HG02885 (cell line): ENCODE measurements at regions not wholly inside any gene's neighbourhood (a gene's known extent, or its start where the extent isn't known, plus 50 kb on each side); places are given as distances from the start of the nearest gene placed in this dataset.

Experiments used
- ATAC-seq: cut with Tn5 transposase; IDR thresholded peaks from one replicate; pipeline ENCODE4 v1.9.1; 2021; ENCODE audit warnings: mild to moderate bottlenecking; ENCODE audit not compliant: unreplicated experiment, poor library complexity

DNA sequence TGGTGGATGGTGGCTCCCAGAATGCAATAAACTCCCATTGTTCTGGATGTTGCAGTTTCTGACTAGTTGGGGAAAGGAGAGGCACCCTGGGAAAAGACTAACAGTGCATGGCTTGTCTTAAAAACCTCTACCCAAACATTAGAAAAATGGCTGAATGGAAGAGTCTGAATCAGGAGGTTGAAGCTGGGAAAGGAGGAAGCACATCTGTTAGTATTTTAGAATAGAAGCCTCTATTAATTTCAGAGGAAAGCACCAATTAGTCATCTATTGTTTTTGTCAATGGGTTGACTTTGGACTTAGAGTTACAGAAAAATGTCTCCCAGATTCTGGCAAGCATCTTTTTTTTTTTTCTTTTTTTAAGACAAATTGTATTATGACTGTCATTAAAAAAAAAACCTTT, 56.1 kb upstream of the ELMO1 start:
- no peak for ATAC-seq

DNA sequence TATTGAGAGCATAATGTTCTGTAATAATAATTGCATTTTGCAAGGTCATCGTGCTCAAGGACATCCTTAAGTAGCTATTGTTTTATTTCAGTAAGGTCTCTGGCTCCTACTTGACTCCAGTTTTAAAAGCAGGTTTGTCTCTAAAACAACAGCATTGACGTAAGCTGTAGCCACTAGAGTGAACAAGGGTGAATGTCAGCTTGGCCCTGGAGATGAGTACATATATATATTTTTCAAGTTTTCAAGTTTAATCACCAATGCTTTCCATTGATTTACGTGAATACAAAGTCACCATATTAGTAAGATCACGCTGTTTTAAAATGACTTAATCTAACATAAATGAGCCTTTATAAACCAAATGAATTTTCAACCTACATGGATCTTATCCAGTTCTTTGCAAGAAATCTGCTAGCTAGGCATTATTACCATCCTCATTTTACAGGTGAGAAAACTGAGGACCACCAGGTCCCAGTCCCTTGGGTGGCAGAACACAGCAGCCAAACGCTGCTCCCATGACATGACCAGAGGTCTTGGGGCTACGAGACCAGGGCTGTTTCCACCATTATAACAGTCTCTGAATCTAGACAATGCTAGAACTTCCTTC, 57.2 kb upstream of the ELMO1 start:
- ATAC-seq: no peak

DNA sequence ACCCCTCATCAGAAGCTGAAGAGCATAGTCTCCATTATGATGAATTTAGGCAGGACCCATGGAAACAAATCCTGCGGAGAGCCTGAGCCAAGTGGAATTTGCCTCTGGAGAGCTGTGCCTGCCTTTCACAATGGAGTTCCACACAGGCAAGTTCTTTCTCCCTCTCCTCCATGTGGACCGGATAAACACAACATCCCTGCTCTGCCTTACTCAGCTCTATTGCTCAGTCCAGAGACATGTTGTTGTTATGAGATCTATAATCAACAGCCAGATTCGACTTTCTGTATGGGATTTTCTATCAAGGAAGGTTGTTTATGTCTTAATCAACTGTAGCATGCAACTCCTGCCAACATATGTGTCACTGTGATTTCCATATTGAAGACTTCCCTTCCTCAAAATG, 59.5 kb upstream of the ELMO1 start:
- ATAC-seq: no peak

DNA sequence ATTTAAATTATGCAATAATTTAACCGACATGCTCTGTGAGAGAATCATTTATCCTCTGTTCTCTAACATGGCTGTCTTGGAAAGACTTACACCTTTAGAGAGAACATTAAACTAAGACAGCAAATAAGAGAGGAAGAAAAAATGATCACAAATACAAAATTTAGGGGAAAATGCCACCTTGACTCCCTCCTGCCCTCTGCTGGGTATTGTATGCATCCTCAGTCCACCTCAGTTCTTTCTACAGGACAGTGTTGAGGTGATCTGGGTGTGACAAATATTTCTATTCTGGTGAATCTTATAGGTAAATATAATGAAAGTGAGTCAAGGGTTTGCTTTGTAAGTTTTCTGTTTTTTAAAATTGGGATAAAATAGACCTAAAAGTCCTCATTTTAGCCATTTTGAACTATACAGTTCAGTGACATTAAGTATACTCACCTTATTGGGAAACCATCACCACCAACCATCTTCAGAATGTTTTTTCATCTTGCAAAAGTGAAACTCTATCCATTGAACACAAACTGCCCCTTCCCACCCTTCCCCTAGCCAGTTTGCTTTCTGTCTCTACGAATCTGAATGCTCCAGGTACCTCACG, 61.5 kb upstream of the ELMO1 start:
- peak; percentile 56 for ATAC-seq

DNA sequence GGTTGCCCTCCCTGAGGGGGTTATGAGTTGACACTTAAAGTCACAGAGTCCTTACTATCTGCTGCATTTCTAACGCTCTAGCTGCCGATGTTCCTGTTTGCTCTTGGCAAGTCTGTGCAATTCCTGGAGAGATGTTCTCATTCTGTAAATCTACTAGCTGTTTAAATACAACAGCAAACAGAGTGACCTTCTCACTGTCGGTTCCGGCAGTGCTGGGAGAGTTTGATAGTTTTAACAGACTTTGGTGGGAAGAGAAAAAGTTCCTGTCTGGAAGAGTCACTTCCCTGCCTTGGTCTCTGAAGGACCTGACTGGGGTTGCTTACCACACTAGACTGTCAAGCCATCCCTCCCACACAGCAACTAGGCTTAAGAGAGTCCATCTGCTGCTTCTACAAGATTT, 63.3 kb upstream of the ELMO1 start:
- no peak for ATAC-seq

DNA sequence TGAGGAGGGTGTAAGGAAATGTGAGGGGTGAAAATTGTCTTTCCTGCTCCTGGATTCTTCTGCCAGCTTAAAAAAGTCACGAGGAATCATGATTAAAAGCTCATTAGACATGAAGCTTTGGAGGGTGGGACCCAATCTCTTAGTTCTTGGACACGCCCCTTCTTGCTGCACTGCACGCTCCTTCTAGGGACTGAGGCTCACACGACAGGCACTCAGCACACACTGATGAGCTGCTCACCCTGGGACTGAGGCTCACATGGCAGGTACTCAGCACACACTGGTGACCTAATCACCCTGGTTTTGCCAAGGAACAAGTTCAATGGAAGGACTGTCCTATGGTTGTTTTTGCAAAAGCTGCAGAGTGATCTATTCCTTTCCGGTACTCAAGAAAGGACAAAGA, 65.8 kb upstream of the ELMO1 start:
- no peak for ATAC-seq

DNA sequence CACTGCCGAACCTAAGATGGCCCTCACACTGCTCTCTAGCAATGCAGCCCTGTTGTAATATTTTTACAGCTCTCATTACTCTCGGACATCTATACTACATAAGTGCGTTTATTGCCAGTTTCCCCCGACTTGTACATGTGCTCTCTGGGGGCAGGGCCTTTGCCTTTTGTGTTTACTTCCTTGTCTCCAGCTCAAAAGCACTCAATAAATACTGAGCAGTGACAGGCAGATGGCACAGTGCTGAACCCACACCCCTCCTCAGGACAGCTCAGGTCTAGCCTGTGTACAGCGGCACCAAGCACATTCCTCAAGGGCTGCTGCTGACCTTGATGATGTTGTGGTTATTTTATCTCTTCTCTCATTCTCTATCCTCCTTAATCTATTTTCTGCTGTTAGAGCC, 68.0 kb upstream of the ELMO1 start:
- no peak for ATAC-seq

DNA sequence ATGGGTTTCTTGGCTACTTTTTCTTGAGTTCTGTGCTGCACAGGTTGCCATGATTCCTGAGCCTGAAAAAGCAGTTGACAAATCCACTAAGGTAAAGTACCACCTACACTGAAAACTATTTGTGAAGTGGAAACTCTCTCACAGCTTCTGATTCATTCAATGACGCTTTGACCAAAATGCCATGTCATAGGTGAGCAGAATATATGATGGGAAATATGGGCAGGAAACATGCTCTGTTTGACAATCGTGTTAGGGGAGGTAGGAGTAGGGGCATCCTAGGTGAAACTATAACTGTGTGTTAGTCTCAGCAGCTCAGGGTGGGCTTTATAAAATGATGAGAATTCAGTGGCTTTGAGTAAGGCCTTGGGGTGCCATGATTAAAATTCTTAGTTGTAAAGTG, 69.6 kb upstream of the ELMO1 start:
- ATAC-seq: no peak

DNA sequence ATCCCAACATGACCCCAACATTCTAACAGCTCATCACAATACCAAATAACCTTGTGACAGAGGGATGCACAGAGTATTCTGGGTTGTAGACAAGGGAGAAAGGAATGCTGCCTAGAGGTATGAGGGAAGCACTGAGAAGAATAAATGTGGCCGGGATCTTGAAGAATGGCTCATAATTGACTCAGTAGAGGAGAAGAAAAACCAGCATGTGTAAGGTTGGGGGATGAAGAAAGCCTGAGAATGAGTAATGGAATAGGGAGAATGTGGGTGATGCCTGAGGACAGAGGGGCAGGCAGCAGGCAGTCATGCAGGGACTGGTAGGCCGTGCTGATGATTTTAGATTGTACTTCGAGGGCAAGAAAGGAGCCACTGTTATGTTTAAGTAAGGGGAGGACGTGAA, 75.4 kb upstream of the ELMO1 start:
- ATAC-seq: no peak

DNA sequence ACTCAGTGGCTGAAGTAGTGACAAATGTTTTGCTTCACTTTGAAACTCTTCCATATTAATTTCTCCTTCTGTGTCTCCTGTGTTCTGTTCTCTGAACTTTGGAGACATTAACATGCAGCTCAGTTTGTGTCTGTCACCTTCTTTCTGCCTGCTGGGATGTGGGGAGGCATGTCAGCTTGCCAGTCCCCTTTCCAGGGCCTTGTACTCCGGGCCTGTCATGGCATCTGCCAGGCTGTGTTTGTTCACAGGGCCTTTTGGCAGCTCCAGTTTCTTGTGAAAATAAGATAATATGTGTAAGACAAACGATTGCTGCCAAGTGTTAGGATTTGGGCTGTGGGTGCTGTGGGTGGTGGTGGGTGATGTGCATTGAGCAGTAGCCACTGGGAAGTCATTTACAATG, 76.1 kb upstream of the ELMO1 start:
- no peak for ATAC-seq

DNA sequence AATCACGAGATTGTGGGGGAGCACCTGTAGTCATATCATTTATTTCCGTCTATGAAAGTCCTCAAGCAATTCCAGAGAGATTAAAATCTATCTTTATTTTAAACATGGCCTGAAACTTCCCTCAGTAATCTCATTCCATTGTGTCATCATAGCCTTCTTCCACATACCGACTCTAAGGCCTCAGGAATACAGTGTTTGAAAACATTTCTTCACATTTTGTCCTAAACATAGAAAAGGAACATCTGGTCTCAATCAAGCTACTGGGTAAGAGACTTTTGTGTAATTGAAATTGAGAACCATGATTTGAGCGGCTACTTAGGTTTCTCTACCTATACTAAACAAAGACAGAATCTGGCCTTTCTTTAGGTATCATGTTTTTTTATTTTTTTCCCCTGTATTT, 78.0 kb upstream of the ELMO1 start:
- no peak for ATAC-seq

DNA sequence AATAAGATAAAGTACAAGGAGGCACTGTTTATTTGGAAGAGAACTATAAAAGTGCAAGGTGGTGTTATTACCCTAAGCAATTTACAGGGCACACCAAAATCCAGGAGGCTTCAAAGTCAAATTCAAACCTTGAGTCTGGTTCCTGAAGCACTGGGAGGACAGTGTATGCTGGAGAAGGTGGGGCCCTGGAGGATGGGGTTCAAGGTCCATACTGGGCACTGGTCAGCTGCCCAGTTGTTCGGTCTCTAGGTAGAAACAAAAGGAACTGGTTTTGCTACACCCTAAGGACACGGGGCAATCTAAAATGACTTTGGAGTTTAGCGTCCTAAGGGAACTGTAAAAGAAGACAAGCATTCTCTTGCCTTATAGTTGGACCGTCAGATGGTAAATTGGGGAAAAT, 78.4 kb upstream of the ELMO1 start:
- no peak for ATAC-seq

DNA sequence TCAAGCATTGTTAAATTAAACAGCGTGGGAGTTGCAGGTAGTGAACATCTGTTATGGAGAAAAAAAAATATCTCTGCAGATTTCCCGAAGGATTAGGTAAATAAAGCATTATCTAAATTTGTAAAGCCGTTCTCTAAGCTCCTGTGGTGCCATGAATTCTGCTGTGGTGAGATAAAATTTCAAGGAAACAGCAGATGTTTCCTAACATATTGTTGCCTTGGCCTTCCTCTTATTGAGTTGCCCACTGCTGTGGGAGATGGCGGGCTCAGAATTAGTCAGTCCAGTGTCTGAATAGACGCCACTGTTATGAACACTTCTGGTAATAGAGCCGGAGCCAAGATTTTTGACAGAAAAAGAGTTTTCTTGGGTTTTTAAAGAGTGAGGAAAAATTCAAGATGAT, 82.6 kb upstream of the ELMO1 start:
- ATAC-seq: no peak

DNA sequence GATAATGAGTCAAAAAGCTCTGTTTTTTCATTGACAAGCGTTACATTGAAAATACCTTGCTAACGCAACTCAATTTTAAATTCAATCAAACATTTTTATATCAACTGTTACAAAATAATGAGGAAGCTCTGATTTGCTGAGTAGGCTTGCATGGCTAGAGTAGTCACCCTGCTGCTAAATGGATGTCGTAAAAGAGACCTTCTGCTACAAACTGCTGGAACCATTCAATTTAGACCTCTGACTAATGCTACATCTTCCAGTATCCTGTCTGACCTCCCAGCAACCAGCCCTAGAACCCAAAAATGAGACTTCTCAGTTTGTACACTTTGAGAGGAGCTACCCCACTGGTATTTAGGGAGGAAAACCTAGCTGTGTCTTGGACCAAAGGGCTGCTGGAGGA, 84.0 kb upstream of the ELMO1 start:
- ATAC-seq: no peak

DNA sequence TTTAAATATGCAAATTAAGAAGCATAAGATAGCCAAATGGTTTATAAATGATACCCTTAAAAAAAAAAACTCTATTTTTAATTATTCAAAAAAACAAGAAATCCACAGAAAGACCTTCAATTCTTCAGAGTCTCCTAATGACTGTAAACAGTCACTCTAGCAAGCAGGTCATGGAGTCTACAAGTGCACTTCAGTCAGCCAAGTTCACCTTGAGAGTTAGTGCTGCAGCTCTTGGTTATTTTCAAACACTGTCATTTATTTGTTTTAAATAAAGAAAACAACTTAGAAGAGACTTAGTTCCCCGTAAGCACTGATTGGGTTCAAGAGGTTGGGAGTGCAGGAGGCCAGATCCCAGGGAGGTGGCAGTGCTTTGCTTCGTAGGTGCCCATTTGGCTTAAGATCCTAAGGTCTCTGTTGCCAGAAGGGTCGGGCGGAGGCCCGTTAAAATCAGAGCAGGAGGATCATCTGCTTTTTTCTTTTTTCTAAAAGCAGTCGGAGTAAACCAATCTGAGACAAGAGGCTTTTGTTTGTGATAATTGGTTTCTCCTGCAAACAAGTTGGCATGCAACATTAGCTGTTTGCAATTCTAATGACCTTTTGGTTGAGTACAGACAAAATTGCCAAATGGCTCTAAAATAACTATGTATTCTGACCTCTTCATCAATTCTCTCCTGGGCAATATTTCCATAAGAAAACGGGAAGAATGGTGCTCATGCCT, 86.4 kb upstream of the ELMO1 start:
- ATAC-seq: no peak

DNA sequence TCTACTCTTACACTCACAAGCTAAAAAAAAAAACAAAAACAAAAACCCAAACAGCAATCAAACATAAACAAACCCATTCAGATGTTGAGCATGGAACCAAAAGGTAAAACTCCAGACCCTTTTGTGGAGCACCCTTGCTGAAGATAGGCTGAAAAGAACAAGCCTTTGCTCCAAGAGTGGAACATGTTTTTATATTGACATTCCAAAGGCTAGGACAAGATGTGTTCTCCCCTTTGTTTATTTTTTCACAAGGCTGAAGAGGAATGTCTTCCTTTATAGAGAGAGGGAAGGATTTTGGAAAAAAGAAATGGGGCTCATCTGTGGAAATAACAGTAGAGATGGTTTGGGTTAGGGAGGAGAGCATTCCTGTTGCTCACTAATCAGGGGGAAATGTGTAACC, 87.2 kb upstream of the ELMO1 start:
- no peak for ATAC-seq

DNA sequence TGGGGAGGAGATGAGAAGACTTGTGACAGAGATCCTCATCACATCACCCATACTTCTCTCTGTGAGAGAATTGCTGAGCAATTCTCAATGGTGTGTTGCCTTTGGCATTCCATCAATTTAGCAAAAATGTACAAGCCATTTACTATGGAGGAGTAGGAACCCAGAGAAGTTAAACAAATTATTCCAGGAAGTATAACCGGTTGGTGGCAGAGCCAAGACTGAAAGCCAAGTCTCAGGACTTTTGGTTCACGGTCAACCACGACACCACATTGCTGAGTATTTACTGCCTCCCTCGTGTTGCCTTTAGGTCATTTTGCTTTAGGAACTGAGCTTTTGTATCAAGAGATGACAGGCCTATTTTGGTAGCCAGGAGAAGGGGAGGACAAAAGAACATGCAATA, 88.0 kb upstream of the ELMO1 start:
- no peak for ATAC-seq

DNA sequence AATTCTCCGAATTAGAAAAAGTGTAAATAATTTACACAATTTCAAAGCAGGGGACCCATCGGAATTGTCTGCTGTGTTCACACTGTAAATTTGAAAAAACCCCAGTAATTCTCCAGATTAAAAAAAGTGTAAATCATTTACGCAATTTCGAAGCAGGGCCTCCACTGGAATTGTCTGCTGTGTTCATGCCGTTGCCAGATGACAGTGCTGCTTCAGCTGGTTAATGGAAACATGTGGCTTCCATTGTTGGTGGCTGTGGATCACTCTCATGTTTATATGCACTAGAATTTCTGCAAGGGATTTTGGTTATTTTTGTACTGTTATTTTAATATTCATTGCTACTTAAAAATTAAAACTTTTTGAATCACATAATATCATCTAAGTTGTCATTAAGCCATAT, 88.8 kb upstream of the ELMO1 start:
- no peak for ATAC-seq

DNA sequence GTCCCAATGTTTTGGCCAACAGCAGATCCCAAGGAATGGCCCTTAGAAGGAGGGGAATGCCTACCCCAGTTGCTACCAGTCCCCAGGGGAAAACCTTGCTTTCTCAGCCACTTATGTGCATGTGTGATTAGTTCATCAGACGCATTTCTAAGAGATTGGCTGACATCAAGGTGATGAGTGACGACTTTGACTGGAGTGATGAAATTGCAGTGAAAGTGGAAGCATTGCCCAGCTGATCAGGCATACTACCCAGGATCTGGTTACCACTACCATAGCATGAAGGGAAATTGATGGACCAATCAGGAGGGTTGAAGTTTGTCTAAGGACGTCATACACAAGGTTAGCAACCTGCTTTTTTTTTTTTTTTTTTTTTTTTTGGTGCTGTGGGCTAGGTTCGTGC, 90.3 kb upstream of the ELMO1 start:
- no peak for ATAC-seq

DNA sequence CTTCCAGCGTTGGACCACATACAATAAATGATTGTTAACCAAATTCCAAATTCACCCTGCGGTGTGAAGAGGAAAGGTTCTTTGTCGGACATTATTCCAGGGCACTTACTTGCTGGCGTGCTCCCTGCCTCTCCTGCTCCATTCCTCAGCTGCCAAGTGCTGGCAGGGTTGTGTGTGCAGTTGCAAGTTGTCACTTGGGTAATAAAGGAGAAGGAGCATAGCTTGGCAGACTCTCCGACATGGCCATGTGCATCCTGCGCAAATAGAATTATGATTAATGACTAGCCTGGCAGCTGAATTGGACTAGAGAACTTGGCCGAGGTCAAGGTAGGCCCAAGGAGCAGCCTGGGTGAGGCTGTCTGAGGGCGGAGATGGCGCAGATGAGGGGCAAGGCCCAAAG, 92.3 kb upstream of the ELMO1 start:
- no peak for ATAC-seq

DNA sequence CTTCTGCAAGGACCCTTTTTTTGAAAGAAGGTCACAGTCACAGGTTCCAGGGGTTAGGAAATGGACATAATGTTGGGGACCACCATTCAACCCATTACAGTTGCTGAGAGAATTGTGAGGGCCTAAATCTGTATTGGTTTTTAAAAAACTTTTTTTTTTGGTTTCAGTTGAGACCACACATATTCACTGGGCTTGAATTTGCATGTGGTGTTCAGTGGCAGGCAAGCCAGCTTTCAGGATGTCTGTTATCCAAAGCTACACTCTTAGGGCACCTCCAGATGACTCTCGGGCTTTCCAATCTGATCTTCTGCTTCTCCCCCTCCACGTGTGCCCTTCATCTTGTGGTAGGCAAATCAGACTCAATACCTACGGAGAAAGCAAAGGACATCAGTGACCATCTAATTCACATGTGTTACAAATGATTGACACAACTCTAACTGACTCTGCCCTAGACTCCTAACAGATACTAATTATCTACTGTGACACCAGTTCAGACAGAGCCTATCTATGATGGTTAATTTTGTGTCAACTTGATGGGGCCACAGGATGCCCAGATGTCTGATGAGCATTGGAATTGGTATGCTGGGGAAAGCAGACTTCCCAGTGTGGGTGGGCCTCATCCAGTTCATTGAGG, 93.3 kb upstream of the ELMO1 start:
- peak; percentile 96 for ATAC-seq
